Endothelial cell (in vitro differentiated cells): ENCODE measurements at regions not wholly inside any gene's neighbourhood (a gene's known extent, or its start where the extent isn't known, plus 50 kb on each side); places are given as distances from the start of the nearest gene placed in this dataset.

Source experiments
- DNase-seq: peaks from one replicate; pipeline ENCODE4 v3.0.0; 2021; ENCODE audit warnings: low spot score
- H3K27ac Mint-ChIP-seq: one replicate; pipeline ENCODE4 v1.8.0; 2021; ENCODE audit warnings: mixed read lengths, inconsistent platforms; ENCODE audit not compliant: unreplicated experiment
- H3K27me3 Mint-ChIP-seq: one replicate; pipeline ENCODE4 v1.8.0; 2021; ENCODE audit warnings: mild to moderate bottlenecking, moderate library complexity, mixed read lengths, inconsistent platforms; ENCODE audit not compliant: unreplicated experiment
- H3K36me3 Mint-ChIP-seq: one replicate; pipeline ENCODE4 v1.8.0; 2021; ENCODE audit warnings: mild to moderate bottlenecking, low read depth, mixed read lengths, inconsistent platforms; ENCODE audit not compliant: unreplicated experiment
- H3K4me1 Mint-ChIP-seq: one replicate; pipeline ENCODE4 v1.8.0; 2021; ENCODE audit warnings: mild to moderate bottlenecking, mixed read lengths, inconsistent platforms; ENCODE audit not compliant: unreplicated experiment
- H3K4me3 Mint-ChIP-seq: one replicate; pipeline ENCODE4 v1.8.0; 2021; ENCODE audit warnings: mild to moderate bottlenecking, mixed read lengths, inconsistent platforms; ENCODE audit not compliant: unreplicated experiment
- H3K9me3 Mint-ChIP-seq: one replicate; pipeline ENCODE4 v1.8.0; 2021; ENCODE audit warnings: mixed read lengths, inconsistent platforms; ENCODE audit not compliant: unreplicated experiment
- CTCF ChIP-seq: fragments of 200-600 bp; sonication (generic); IDR thresholded peaks from one replicate; pipeline ENCODE4 v1.5.0; 2021; ENCODE audit warnings: antibody characterized with exemption; ENCODE audit not compliant: unreplicated experiment

GRCh38 chr13:71148396-71148795 lies 718.6 kb downstream of the DACH1 start:
- H3K27me3 Mint-ChIP-seq: no peaks in the 10 kb centered on the region
- no peak overlapping the region for H3K4me3 Mint-ChIP-seq
- peaks cover 6% of the 10 kb centered on the region for H3K4me1 Mint-ChIP-seq

GRCh38 chr13:71144883-71145282 lies 722.1 kb downstream of the DACH1 start:
- no peaks in the 10 kb centered on the region for H3K36me3 Mint-ChIP-seq
- H3K4me3 Mint-ChIP-seq: no peak overlapping the region
- no peak for DNase-seq

More at GRCh38 chr13:71148396-71148795, 718.6 kb downstream of the DACH1 start:
- no peak overlapping the region for H3K27ac Mint-ChIP-seq
- no peaks in the 10 kb centered on the region for H3K9me3 Mint-ChIP-seq
- H3K36me3 Mint-ChIP-seq: no peaks in the 10 kb centered on the region
- no peak for TF ChIP-seq CTCF
- no peak for DNase-seq

GRCh38 chr13:71137101-71137500 lies 729.9 kb downstream of the DACH1 start:
- no peak for DNase-seq
- no peak for TF ChIP-seq CTCF
- Mint-ChIP-seq H3K9me3 (no peaks in the 10 kb centered on the region), H3K27me3 (no peaks in the 10 kb centered on the region), H3K27ac (no peak overlapping the region), H3K4me1 (no peaks in the 10 kb centered on the region), H3K36me3 (no peaks in the 10 kb centered on the region), H3K4me3 (no peak overlapping the region)

More at GRCh38 chr13:71144883-71145282, 722.1 kb downstream of the DACH1 start:
- H3K27ac Mint-ChIP-seq: no peak overlapping the region
- H3K9me3 Mint-ChIP-seq: no peaks in the 10 kb centered on the region
- H3K4me1 Mint-ChIP-seq: peaks cover 6% of the 10 kb centered on the region
- no peak for TF ChIP-seq CTCF
- no peaks in the 10 kb centered on the region for H3K27me3 Mint-ChIP-seq

GRCh38 chr13:71124230-71124629 lies 742.8 kb downstream of the DACH1 start:
- Mint-ChIP-seq H3K4me1 (no peaks in the 10 kb centered on the region), H3K27ac (no peak overlapping the region), H3K4me3 (no peak overlapping the region), H3K9me3 (no peaks in the 10 kb centered on the region), H3K27me3 (no peaks in the 10 kb centered on the region), H3K36me3 (no peaks in the 10 kb centered on the region)
- TF ChIP-seq CTCF: no peak
- DNase-seq: no peak

GRCh38 chr13:71118779-71119364 lies 748.1 kb downstream of the DACH1 start:
- H3K9me3 Mint-ChIP-seq: no peaks in the 10 kb centered on the region
- no peak for TF ChIP-seq CTCF

More at GRCh38 chr13:71118779-71119364, 748.1 kb downstream of the DACH1 start:
- no peaks in the 10 kb centered on the region for H3K36me3 Mint-ChIP-seq
- no peaks in the 10 kb centered on the region for H3K27me3 Mint-ChIP-seq
- no peak overlapping the region for H3K27ac Mint-ChIP-seq
- H3K4me3 Mint-ChIP-seq: no peak overlapping the region
- DNase-seq: no peak
- no peaks in the 10 kb centered on the region for H3K4me1 Mint-ChIP-seq
